H54 (cell line): ENCODE measurements at regions not wholly inside any gene's neighbourhood (a gene's known extent, or its start where the extent isn't known, plus 50 kb on each side); places are given as distances from the start of the nearest gene placed in this dataset.

Experiments used
- DNase-seq: peaks from one replicate; pipeline ENCODE4 v3.0.0; 2011; ENCODE audit warnings: low spot score, mixed read lengths; ENCODE audit not compliant: insufficient read length
- FAIRE-seq: peaks from 3 replicates; lab custom pipeline; 2011; peaks lifted over from hg19 to GRCh38; lab: Jason Lieb, UNC
- POLR2A ChIP-seq: IDR thresholded peaks from 2 replicates; pipeline ENCODE4 v1.6.1; 2011; ENCODE audit warnings: low read depth, mild to moderate bottlenecking, low read length

DNA sequence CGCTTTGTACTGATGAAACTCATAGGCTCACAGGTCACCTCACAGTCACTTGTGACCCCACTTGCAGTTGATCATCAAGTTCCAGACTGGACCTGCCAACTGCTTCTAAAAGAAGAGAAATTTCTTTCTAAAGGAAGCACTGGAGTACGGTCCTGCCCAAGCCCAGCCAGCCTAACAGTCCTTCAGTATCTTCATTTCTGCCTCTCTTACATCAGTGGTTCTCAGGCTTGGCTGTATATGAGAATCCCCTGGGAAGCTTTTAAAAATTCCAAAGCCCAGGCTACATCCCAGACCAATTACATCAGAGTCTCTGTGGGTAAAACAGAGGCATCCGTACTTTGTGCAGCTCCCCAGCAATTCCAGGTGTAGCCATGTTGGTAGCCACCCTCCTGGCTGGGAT is 282.1 kb downstream of the NFIB start:
- DNase-seq (no peak), FAIRE-seq (no peak)
- no peak for TF ChIP-seq POLR2A

DNA sequence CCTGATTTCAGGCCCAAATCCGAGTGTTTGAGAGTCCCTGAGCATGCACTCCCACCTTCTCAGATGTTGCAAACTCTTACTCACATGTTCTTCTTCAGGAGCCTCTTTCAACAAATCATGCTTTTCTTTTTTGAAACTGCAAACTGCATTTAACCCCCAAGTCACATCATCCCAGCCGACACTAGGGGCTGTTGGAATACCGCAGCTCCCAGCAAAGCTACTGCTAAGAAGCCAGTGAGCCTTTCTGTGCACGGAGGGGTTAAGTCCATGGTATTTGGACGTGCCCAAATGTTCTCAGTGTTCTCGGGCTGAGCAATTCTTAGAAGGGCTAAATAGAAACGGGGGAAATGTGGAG is 282.9 kb downstream of the NFIB start:
- FAIRE-seq: no peak
- no peak for DNase-seq
- no peak for TF ChIP-seq POLR2A

DNA sequence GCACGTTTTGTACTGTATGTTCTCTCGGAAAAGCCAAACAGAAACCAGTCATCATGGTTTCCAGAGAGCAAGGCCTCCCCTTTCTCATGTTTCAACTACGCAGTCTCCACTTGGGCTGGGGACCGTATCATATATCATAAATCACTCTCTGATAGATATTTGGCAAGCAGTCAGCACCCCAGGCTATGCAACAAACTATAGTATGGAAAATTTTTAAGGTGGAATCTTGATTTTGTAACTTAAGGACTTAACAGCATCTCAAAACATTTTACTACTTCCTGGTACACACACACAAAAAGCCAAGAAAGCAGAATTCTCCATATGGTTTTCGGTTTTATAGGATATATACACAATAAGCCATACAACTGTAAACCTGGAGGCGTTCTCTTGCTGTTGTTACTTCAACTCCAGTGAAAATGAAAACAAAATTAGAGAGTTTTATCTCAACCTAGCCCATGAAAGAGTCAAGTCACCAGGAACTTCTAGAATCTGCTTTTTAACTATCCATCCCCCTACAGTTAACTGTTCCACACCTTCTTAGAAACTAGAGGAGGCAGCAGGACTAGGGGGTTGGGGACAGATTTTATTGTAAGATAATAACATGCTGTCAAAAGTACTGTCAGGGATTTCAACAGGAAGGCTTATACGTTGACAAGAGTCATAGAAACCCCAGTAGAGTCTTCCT is 283.4 kb downstream of the NFIB start:
- FAIRE-seq (no peak), DNase-seq (no peak)

DNA sequence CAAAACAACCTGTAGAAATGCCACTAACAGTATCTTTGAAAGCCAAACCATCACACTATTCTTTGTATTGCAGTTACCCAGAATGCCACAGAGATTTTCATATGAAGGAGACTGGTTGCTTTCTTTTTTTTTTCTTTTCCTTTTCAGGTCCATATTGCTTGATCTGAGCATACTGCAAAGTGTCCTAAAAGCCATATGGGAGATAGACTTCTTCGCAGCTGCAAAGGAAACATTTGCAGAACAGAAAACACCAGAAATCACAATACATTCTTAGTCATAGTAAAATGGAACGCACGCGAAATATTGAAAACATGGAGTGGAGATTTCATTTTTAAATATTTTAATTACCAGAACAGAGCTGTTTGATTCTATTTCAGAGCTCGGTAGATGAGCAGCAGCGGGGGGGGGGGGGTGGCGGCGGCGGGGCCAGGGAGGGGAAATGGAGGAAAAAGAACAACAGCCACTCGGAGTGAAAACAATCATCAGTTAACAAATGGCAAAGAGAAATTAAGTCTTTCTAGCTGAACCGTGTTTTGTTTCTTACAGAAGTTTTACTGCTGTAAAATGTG is 284.1 kb downstream of the NFIB start:
- FAIRE-seq (no peak), DNase-seq (no peak)
- no peak for TF ChIP-seq POLR2A

More for the DNA sequence above, 283.4 kb downstream of the NFIB start:
- TF ChIP-seq POLR2A: no peak

DNA sequence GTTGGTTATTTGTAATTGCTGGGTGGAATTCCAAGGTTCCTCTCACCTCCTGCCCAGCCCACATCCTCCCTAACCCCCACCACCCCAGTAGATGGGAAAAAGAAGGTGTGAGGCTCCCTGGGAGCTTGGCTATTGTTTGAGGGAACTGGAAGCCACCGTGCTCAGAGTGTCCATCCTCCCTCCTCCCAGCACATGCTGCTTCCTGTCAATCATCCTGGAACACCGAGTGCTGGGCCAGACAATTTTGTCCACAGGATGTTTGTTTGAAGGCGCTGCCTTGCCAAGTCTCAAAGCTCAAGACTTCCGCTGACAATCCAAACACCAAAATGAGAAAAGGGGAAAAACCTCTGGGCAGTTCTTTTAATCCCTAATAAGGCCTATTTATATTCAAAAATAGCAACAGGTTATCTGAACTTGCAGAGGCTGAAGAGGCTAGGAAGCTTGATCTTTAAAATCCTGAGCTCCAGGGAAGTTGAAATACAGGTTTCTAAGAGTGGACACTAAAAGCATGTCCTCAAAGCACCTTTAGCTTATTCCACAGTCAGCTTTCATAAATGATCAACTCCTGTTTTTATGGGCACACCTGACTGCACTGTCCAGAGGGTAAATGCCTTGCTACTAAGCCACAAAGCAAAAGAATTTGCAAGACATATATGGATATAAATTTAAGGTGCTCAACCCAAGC is 286.7 kb downstream of the NFIB start:
- DNase-seq: no peak
- TF ChIP-seq POLR2A: no peak
- FAIRE-seq: no peak

DNA sequence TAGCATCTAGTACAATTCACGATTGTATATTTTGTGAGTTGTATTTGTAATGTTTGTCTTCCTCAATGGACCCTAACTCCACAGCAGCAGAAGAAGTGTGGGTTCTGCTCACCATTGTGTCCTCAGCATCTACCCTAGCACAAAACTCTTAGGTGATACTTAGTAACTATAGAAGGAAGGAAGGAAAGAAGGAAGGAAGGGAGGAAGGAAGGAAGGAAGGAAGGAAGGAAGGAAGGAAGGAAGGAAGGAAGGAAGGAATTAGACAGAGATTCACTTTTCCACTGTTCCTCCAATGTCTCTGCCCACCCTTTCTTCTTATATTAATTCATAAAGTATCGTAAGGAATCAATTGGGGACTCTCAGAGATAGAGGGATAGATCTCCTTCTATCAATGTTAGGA is 288.2 kb downstream of the NFIB start:
- FAIRE-seq (no peak), DNase-seq (no peak)
- TF ChIP-seq POLR2A: no peak

DNA sequence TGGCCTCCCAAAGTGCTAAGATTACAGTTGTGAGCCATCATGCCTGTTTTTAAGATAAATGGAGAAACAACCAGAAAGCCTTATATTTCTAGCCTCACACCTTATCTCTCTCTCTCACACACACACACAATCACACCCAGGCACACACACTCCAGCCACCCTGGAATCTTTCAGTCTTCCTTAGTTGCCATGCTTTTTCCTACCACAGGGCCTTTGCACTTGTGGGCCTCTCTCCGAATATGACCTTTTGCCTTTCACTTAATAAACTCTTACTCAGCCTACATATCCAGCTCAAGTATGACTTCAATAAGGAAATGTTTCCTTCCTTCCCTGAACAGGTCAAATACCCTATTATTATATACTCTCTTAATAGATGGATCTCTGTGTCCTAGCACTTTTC is 290.7 kb downstream of the NFIB start:
- no peak for DNase-seq
- no peak for FAIRE-seq
- TF ChIP-seq POLR2A: no peak

DNA sequence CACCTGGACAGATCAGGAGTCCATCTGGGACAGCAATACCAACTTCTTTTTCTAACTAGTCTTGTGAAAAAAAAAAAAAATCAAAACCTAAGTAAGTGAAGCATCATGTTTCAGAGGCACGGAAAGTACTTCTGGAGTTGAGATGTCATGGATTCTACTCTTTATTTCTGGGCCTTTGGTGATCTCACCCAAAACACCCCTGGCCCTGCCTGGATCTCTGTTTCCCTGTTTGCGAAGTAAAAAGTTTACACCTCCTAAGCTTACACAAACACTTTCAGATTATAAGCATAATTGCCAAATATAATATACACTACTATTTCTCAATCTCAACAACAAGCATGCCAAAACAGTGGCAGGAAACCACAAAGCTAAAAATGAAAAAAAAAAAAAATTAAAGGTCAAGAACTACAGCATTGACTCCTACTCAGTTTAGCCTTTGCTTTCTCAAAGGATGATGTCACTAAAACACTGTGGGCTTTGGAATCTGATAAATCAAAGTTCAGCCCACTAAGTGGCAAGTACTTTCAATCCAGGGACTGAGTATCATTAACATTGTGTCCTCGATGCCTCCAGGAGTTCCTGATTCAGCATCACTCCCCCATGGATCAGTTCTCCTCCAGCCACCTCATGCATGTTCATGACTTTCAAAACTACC is 291.9 kb downstream of the NFIB start:
- FAIRE-seq (no peak), DNase-seq (no peak)
- TF ChIP-seq POLR2A: no peak

DNA sequence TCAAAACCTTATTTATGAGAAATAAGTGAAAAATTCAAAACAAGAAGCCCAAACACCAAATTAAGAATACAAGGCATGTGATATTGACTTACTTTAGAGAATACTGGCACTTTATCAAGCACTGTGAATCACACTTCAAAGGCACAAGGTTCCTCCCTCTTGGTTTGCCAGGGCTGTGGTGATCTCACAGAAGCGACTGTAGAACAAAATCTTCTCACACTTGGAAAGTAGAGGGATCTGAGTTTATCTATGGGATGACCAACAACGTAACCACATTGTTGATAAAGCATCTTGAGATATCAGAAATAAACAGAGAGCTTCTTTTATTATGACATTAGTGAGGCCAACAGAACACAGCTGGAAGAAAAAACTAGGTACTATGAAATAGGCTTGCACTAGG is 295.9 kb downstream of the NFIB start:
- FAIRE-seq (no peak), DNase-seq (no peak)
- no peak for TF ChIP-seq POLR2A

DNA sequence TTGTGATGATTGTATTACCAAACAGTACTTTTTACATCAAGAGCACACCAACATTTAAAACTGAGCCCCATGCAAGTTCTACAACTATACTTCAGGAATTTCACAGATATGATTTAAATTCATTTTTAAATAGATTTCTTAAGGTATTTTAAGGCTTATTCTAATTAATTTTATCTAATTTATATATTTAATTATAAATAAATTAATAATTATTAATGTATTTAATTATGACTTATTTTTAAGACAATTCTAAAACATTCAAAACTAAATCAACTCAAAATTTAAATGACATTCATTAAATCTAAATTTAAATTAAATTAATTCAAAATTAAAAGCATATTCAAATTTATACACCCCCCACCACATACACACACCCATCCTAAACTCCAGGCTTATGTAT is 299.2 kb downstream of the NFIB start:
- DNase-seq (no peak), FAIRE-seq (no peak)
- TF ChIP-seq POLR2A: no peak

DNA sequence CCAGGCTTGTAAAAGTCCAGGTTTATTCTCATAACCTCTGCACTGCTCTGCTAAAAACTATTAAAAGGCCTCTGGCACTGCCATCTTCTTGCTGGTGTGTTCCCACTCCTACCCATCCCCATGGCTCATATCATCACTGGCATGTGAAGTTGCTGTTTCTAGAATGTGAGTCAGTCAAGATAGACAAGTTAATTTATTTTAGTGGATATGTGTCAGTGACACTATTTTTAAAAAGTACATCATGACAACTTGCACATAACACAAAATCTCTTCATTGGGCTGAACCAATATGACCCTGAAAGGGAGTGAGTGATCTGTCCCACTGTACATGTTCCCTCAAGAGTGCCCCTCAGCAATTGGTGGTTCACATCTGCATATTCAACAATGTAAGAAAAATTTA is 299.7 kb downstream of the NFIB start:
- no peak for FAIRE-seq
- no peak for DNase-seq
- no peak for TF ChIP-seq POLR2A

DNA sequence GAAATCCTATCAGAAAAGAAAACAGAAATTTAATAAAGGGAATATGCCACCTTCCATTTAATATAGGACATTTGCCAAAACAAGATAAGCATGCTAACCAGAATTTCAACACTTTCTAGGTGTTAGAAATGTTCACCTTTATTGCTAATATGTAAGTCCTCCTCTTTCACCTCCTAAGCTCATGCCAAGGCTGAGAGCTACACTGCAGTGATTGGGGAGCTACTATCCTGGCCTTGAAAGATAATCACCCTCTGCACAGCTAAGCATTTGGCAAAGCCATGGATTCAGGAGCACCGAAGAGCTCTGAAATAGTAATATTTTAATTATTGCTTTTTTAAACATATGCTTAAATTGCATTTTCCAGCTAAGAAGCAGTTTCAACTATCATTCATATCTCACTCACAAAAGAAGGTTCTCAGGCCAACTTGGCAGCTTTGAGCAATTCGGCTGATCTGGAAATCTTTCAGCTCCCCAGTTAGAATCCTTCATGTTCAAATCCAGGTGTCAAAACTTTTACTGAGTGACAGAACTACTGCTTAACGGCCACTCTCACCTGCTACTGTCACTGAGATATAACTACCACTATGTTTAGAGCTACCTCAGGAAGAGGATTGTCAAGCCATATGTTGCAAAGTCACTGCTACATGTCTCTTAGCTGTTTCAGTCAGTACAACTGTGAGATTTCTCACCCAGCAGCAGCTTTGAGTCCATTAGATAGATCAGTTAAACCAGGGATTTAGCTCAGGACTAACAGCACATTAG is 302.0 kb downstream of the NFIB start:
- no peak for FAIRE-seq
- TF ChIP-seq POLR2A: no peak
- DNase-seq: no peak

DNA sequence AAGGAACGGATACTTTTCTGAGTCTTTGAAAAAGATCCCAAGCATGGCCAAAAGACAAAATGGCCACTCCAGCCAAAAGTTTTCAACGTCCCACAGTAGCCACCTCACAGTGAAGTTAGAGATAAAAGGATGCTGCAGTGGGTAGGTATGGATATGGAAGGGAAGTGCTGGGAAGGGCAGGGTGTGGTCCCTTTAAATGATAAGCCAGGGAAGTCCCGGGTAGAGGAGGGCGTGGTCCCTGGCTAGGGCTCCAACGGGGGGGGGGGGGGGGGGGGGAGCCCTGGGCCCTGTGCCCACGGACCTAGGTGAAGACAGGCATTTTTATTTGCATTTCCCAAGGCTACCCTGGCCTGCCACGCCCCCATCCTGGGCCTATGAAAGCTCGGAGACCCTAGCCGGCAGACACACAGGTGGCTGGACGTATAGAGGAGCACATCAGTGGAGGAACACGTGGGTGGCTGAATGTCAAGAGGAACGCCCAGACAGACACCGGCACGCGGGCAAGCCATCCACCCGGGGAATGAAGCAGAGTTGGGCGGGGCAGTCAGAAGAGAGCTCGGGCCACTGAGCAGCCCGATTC is 306.7 kb downstream of the NFIB start:
- FAIRE-seq (no peak), DNase-seq (no peak)
- no peak for TF ChIP-seq POLR2A
